ENCODE measurements at regions not wholly inside any gene's neighbourhood (a gene's known extent, or its start where the extent isn't known, plus 50 kb on each side); places are given as distances from the start of the nearest gene placed in this dataset.

DNA sequence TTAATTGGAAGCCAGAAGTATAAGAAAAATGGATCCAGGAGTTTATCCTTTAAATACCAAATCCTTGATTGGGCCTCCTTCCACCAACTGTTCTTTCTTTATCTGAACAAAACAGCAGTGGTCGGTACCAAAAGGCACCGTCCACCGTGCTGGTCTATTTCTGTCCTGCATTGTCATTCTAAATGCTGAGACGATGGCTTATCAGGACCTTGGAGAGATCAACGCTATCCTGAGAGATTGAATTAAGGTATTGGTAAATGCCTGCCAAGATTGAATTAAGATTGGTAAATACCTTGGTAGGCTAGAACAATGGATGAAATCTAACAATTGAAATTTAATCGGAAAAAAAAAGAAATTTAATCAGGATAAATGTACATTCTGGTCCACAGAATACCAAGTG, 73.4 kb upstream of the SOD1 start:
- no peak for TF ChIP-seq POLR2A (IDR thresholded peaks at IDR 0.05; ENCODE audit: low read length)
- no peak for TF ChIP-seq GATA1 (IDR thresholded peaks at IDR 0.05; ENCODE audit: low read depth, low read length)

Measured in erythroblast (primary cell).